ENCODE measurements at regions not wholly inside any gene's neighbourhood (a gene's known extent, or its start where the extent isn't known, plus 50 kb on each side); places are given as distances from the start of the nearest gene placed in this dataset.

GRCh38 chr10:65312876-65313275 lies 1613.0 kb upstream of the LRRTM3 start:
- Histone ChIP-seq H3K4me1 (no peaks in the 10 kb centered on the region), H3K9me3 (no peaks in the 10 kb centered on the region), H3K36me3 (no peaks in the 10 kb centered on the region), H3K4me3 (no peak overlapping the region), H3K27me3 (no peaks in the 10 kb centered on the region), H3K27ac (no peak overlapping the region)
- DNase-seq (ENCODE audit: low spot score in 2 of 2), result no peak
- TF ChIP-seq, protein P1, sequence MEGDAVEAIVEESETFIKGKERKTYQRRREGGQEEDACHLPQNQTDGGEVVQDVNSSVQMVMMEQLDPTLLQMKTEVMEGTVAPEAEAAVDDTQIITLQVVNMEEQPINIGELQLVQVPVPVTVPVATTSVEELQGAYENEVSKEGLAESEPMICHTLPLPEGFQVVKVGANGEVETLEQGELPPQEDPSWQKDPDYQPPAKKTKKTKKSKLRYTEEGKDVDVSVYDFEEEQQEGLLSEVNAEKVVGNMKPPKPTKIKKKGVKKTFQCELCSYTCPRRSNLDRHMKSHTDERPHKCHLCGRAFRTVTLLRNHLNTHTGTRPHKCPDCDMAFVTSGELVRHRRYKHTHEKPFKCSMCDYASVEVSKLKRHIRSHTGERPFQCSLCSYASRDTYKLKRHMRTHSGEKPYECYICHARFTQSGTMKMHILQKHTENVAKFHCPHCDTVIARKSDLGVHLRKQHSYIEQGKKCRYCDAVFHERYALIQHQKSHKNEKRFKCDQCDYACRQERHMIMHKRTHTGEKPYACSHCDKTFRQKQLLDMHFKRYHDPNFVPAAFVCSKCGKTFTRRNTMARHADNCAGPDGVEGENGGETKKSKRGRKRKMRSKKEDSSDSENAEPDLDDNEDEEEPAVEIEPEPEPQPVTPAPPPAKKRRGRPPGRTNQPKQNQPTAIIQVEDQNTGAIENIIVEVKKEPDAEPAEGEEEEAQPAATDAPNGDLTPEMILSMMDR (IDR thresholded peaks at IDR 0.05), result no peak
- no peak for TF ChIP-seq POLR2A (IDR thresholded peaks at IDR 0.05)
- TF ChIP-seq EP300 (IDR thresholded peaks at IDR 0.05), result no peak
- no peak for TF ChIP-seq POLR2AphosphoS5 (IDR thresholded peaks at IDR 0.05)

DNA sequence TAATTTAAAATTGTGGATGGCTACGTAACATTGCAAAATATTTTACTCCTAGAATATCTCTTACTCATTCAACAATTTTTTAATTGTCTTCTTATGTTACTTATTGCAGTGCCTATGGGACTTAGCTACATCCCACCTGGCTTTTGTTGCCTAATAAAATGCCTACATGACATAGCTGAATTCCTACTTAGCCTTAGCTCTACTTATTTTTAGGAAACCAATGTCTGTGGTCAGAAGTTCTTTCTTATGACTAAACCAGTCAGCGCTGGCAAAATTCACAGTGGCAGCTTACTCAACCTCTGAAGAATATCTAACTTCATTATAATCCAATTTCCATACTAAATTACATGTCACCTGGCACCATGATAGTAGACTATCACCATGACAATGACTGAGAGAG lies 1612.4 kb upstream of the LRRTM3 start:
- Histone ChIP-seq H3K27ac (no peak overlapping the region), H3K4me3 (no peak overlapping the region), H3K4me1 (no peaks in the 10 kb centered on the region), H3K36me3 (no peaks in the 10 kb centered on the region), H3K27me3 (no peaks in the 10 kb centered on the region), H3K9me3 (no peaks in the 10 kb centered on the region)
- 90% methylated on average over 2 of the region's 2 CpGs for WGBS
- no peak for DNase-seq (ENCODE audit: low spot score in 2 of 2)
- TF ChIP-seq, protein P1 (IDR thresholded peaks at IDR 0.05), result no peak
- TF ChIP-seq POLR2AphosphoS5 (IDR thresholded peaks at IDR 0.05) (no peak), EP300 (IDR thresholded peaks at IDR 0.05) (no peak), POLR2A (IDR thresholded peaks at IDR 0.05) (no peak)

GRCh38 chr10:65314253-65314652 lies 1611.6 kb upstream of the LRRTM3 start:
- no peak for TF ChIP-seq POLR2A (IDR thresholded peaks at IDR 0.05)
- TF ChIP-seq, protein P1 (IDR thresholded peaks at IDR 0.05), result no peak
- no peak for TF ChIP-seq POLR2AphosphoS5 (IDR thresholded peaks at IDR 0.05)
- TF ChIP-seq EP300 (IDR thresholded peaks at IDR 0.05), result no peak
- no peak overlapping the region for H3K27ac ChIP-seq
- H3K4me1 ChIP-seq, result no peaks in the 10 kb centered on the region
- no peak for DNase-seq (ENCODE audit: low spot score in 2 of 2)
- H3K9me3 ChIP-seq, result no peaks in the 10 kb centered on the region
- H3K36me3 ChIP-seq, result no peaks in the 10 kb centered on the region
- no peak overlapping the region for H3K4me3 ChIP-seq
- H3K27me3 ChIP-seq, result no peaks in the 10 kb centered on the region
- 92% methylated on average over 3 of the region's 3 CpGs for WGBS

GRCh38 chr10:65319493-65319892 lies 1606.3 kb upstream of the LRRTM3 start:
- no peak overlapping the region for H3K27ac ChIP-seq
- DNase-seq (ENCODE audit: low spot score in 2 of 2), result no peak
- H3K27me3 ChIP-seq, result no peaks in the 10 kb centered on the region
- TF ChIP-seq POLR2A (IDR thresholded peaks at IDR 0.05) (no peak), EP300 (IDR thresholded peaks at IDR 0.05) (no peak), POLR2AphosphoS5 (IDR thresholded peaks at IDR 0.05) (no peak)
- TF ChIP-seq, protein P1 (IDR thresholded peaks at IDR 0.05), result no peak
- no peaks in the 10 kb centered on the region for H3K36me3 ChIP-seq
- no peak overlapping the region for H3K4me3 ChIP-seq
- WGBS, result 78% methylated on average over 5 of the region's 5 CpGs
- no peaks in the 10 kb centered on the region for H3K4me1 ChIP-seq
- no peaks in the 10 kb centered on the region for H3K9me3 ChIP-seq

DNA sequence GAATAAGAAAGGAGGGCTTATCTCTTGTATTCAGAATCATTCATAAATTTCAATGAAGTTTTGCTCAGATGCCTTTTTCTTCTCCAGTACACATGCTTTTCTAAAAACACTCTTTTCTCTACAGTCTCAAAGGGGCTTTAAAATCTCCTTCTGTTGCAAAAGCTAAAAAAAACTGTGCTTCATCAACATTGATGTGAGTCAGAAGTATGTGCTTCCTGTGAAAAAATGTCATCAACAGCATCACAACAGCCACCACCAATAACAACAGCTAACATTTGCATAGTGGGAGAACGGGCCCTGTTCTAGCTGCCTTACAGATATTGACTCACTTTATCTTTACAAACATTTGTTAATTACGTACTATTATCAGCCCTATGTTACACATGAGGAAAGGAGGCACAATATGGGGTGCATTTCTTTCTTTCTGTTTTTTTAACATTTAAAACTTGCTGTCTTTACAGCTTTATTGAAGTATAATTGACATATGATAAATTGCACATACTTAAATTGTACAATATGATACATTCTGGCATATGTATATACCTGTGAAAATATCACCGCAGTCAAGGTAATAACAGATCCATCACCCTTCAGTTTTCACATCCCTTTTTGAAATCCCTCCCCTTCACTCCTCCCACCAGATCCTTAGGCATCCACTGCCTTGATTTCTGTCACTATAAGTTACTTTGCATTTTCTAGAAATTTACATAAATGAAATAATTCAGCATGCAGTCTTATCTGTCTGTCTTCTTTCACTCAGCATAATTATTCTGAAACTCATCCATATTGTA lies 1605.4 kb upstream of the LRRTM3 start:
- 76% methylated on average over 3 of the region's 3 CpGs for WGBS
- Histone ChIP-seq H3K36me3 (no peaks in the 10 kb centered on the region), H3K4me1 (no peaks in the 10 kb centered on the region), H3K27me3 (no peaks in the 10 kb centered on the region), H3K4me3 (no peak overlapping the region), H3K27ac (no peak overlapping the region), H3K9me3 (no peaks in the 10 kb centered on the region)
- no peak for DNase-seq (ENCODE audit: low spot score in 2 of 2)
- TF ChIP-seq EP300 (IDR thresholded peaks at IDR 0.05) (no peak), POLR2A (IDR thresholded peaks at IDR 0.05) (no peak), POLR2AphosphoS5 (IDR thresholded peaks at IDR 0.05) (no peak)
- TF ChIP-seq, protein P1 (IDR thresholded peaks at IDR 0.05), result no peak
